C4-2B (cell line): ENCODE measurements at regions not wholly inside any gene's neighbourhood (a gene's known extent, or its start where the extent isn't known, plus 50 kb on each side); places are given as distances from the start of the nearest gene placed in this dataset.

Experiments
- H3K27ac ChIP-seq: fragments of 450-650 bp; 2 replicates; pipeline ENCODE4 v1.5.1; 2017
- ZFX ChIP-seq: fragments of 450-650 bp; IDR thresholded peaks from 2 replicates; pipeline ENCODE4 v1.6.1; 2017
- TF ChIP-seq, protein P1 (sequence below): fragments of 450-650 bp; conservative IDR thresholded peaks from 2 replicates; pipeline ENCODE4 v1.5.1; 2017; ENCODE audit warnings: mild to moderate bottlenecking

GRCh38 chr2:239711911-239712570 is 311.2 kb upstream of the HDAC4 start:
- H3K27ac ChIP-seq, result no peak overlapping the region
- TF ChIP-seq, protein P1, sequence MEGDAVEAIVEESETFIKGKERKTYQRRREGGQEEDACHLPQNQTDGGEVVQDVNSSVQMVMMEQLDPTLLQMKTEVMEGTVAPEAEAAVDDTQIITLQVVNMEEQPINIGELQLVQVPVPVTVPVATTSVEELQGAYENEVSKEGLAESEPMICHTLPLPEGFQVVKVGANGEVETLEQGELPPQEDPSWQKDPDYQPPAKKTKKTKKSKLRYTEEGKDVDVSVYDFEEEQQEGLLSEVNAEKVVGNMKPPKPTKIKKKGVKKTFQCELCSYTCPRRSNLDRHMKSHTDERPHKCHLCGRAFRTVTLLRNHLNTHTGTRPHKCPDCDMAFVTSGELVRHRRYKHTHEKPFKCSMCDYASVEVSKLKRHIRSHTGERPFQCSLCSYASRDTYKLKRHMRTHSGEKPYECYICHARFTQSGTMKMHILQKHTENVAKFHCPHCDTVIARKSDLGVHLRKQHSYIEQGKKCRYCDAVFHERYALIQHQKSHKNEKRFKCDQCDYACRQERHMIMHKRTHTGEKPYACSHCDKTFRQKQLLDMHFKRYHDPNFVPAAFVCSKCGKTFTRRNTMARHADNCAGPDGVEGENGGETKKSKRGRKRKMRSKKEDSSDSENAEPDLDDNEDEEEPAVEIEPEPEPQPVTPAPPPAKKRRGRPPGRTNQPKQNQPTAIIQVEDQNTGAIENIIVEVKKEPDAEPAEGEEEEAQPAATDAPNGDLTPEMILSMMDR, result no peak
- TF ChIP-seq ZFX, result no peak

GRCh38 chr2:239710953-239711861 is 310.4 kb upstream of the HDAC4 start:
- TF ChIP-seq ZFX, result no peak
- TF ChIP-seq, protein P1, result no peak

DNA sequence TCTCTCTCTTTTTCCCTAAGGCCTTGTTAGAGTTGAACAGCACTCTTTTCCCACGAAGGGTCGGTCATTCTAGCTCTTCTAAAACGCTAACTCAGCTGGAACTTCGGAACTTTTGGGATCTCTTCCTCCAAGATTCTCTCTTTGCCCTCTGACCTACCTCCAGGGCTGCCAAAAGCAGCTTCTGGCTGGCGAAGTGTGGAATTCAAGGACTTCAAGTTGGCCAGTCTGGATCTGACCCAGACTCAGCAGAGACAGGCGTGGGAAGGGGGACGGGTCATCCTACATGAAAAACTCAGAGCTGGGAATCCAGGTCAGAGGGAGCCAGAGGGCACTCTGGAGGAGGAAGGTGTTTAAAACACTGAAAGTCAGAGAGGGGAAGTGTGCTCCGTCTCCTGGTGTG is 305.5 kb upstream of the HDAC4 start:
- TF ChIP-seq, protein P1, result no peak
- no peak for TF ChIP-seq ZFX
- no peak overlapping the region for H3K27ac ChIP-seq

More at GRCh38 chr2:239710953-239711861, 310.4 kb upstream of the HDAC4 start:
- no peak overlapping the region for H3K27ac ChIP-seq

DNA sequence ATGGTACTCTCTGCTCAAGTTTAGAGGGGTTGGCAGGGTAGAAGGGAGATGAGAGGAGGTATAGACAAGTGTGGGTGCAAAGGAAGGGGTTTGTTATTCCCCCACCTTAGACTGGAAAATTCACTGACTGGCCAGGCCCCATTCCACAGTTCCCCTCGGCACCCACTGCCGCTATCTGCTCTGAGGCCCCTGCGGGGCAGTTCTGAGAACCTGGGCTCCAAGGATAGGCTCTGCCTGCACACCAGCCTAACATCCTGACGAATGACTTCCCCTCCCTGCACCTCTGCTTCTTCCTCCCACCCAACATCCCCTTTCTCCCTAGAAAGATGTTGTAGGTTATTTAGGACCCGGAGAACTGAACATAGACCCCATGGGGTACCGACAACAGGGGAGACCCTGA is 303.9 kb upstream of the HDAC4 start:
- TF ChIP-seq, protein P1, result no peak
- no peak for TF ChIP-seq ZFX
- no peak overlapping the region for H3K27ac ChIP-seq

GRCh38 chr2:239703834-239704233 is 303.0 kb upstream of the HDAC4 start:
- TF ChIP-seq, protein P1, result no peak
- no peak overlapping the region for H3K27ac ChIP-seq

DNA sequence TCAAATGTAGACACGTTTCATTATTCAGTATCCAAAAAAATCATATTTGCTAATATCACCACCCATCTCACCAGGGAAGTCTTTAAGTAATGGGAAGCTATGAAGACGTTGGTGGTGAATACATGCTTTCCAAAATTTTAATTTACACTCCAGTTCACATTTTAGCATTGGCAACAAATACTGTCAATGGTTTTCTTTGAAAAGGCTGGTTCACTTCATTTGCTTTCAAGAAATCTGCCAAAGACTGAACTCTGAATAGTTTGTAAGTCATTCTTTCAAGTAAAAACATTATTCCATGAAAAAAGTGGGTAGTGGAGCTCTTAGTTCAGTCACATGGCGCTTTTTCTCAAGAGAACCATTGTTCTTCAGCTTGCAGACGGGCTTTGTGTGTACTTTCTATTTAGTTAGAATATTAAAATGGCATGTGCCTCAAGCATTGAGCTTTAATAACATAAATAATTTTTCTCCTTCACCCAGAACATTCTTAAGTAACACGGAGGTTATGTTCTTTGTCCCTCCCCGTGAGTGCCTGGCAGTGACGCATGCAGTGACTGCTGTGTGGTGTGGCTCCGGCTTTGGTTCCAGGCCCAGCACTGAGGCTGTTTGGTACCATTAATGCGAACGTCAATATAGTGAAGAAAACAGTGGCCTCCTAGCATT is 300.0 kb upstream of the HDAC4 start:
- TF ChIP-seq, protein P1, result no peak
- TF ChIP-seq ZFX, result no peak
- H3K27ac ChIP-seq, result no peak overlapping the region
